Effector memory CD4-positive, alpha-beta T cell (primary cell): ENCODE measurements at regions not wholly inside any gene's neighbourhood (a gene's known extent, or its start where the extent isn't known, plus 50 kb on each side); places are given as distances from the start of the nearest gene placed in this dataset.
"Not testable (repeated sequence)": the region's sequence is repeated elsewhere in the genome, so short reads cannot be mapped to it uniquely, and the experiment has no call there.

Source experiments
- DNase-seq, 3 donors: peaks; one replicate each; pipeline ENCODE4 v3.0.0-alpha.2; 2020
- H3K27ac ChIP-seq: 2 replicates; pipeline ENCODE4 v1.7.0; 2013; ENCODE audit warnings: mild to moderate bottlenecking, low read length, moderate library complexity; ENCODE audit not compliant: insufficient read depth, poor library complexity, severe bottlenecking
- H3K27me3 ChIP-seq: replicated peaks from 2 replicates; pipeline ENCODE4 v1.7.0; 2013; ENCODE audit warnings: mild to moderate bottlenecking, low read length; ENCODE audit not compliant: insufficient read depth, control insufficient read depth, poor library complexity, severe bottlenecking
- H3K36me3 ChIP-seq: 2 replicates; pipeline ENCODE4 v1.7.0; 2013; ENCODE audit warnings: mild to moderate bottlenecking, low read length, moderate library complexity; ENCODE audit not compliant: control insufficient read depth, insufficient read depth
- H3K4me1 ChIP-seq: 2 replicates; pipeline ENCODE4 v1.7.0; 2013; ENCODE audit warnings: low read length, mild to moderate bottlenecking; ENCODE audit not compliant: control insufficient read depth, insufficient read depth, poor library complexity, severe bottlenecking
- H3K4me3 ChIP-seq: 2 replicates; pipeline ENCODE4 v1.7.0; 2013; ENCODE audit warnings: low read length, low read depth, mild to moderate bottlenecking; ENCODE audit not compliant: insufficient read depth, poor library complexity, severe bottlenecking
- H3K9me3 ChIP-seq: 2 replicates; pipeline ENCODE4 v1.7.0; 2013; ENCODE audit warnings: mild to moderate bottlenecking, low read length, moderate library complexity; ENCODE audit not compliant: control insufficient read depth

DNA sequence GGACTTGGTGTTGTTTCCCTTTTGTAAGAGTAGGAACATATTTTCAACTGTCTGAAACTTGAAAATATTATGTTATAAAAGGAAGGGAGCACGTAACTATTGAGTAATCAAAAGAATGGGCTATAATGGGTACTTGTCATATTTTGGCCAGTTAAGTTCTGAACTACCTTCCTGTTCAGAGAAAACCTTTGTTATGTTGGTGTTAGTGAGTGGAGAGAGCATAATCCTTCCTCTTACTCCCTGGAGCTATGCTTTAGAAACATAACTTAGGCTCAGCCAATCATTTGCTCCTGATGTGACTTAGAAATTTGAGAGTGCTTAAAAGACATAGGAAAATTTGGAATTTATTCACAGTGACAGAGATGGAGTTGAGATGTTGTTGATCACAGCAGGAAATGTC is 482.5 kb upstream of the SPRY2 start:
- H3K27me3 ChIP-seq = no peaks in the 10 kb centered on the region
- DNase-seq = no peak
- H3K36me3 ChIP-seq = no peaks in the 10 kb centered on the region
- no peaks in the 10 kb centered on the region for H3K4me1 ChIP-seq
- H3K4me3 ChIP-seq = no peak overlapping the region
- no peaks in the 10 kb centered on the region for H3K9me3 ChIP-seq
- H3K27ac ChIP-seq = no peak overlapping the region

DNA sequence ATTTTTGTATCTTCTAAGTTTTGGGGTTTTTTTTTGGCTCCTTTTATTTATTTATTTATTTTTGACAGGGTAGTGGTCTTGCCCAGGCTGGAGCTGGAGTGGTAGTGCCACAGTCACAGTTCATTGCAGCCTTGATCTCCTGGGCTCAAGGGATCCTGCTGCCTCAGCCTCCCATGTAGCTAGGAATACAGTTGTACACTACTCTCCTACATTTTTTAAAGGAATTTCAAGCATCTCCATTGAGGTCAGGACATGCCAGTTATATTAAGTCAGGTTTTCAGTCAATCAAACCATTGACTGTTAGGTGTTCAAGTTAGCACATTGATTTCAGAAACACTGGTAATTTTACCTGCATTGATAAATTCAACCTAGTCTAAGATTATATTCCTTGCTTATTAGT is 480.5 kb upstream of the SPRY2 start:
- no peaks in the 10 kb centered on the region for H3K36me3 ChIP-seq

DNA sequence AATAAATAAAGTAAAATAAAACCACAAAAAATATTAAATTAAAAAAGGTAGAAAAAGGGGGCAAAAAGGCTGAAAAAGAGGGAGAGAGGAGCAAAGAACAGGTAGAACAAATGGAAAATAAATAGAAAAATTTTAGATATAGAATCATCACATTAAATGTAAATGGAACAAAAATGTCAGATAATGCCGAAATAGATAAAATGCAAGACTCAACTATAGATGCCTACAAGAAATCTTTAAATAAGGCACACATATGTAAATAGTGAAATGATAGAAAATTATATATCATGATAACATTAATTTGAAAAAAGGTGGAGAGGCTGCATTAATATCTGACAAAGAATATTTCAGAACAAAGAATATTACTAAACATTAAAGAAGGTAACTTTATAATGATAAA is 477.1 kb upstream of the SPRY2 start:
- no peaks in the 10 kb centered on the region for H3K27me3 ChIP-seq
- H3K9me3 ChIP-seq = no peaks in the 10 kb centered on the region
- no peak overlapping the region for H3K27ac ChIP-seq
- H3K36me3 ChIP-seq = no peaks in the 10 kb centered on the region
- no peak for DNase-seq
- H3K4me1 ChIP-seq = no peaks in the 10 kb centered on the region
- H3K4me3 ChIP-seq = no peak overlapping the region

More for the DNA sequence above, 480.5 kb upstream of the SPRY2 start:
- no peak for DNase-seq
- no peaks in the 10 kb centered on the region for H3K9me3 ChIP-seq
- H3K27ac ChIP-seq = no peak overlapping the region
- H3K4me1 ChIP-seq = no peaks in the 10 kb centered on the region
- no peaks in the 10 kb centered on the region for H3K27me3 ChIP-seq
- H3K4me3 ChIP-seq = no peak overlapping the region

DNA sequence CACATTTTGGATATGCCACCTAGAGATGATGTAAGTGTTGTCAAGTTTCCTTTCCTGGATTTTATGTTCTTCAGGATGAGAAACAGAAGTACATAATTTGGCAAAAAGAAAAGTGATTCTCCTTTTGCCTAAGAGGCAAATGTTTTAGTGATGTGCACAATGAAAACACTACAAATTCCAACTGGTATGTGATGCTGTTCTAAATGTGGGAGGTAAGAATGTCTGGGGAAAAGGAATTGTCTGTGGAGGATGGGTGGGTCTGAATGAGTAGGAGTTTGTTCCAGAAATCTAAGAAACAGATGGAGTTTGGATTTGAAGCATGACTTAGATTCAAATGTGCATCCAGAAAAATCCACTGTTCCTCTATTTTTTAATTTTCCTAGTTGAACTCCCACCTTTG is 473.6 kb upstream of the SPRY2 start:
- Histone ChIP-seq H3K9me3 (no peaks in the 10 kb centered on the region), H3K36me3 (no peaks in the 10 kb centered on the region), H3K4me3 (no peak overlapping the region), H3K27me3 (no peaks in the 10 kb centered on the region), H3K4me1 (no peaks in the 10 kb centered on the region), H3K27ac (no peak overlapping the region)
- DNase-seq = no peak

DNA sequence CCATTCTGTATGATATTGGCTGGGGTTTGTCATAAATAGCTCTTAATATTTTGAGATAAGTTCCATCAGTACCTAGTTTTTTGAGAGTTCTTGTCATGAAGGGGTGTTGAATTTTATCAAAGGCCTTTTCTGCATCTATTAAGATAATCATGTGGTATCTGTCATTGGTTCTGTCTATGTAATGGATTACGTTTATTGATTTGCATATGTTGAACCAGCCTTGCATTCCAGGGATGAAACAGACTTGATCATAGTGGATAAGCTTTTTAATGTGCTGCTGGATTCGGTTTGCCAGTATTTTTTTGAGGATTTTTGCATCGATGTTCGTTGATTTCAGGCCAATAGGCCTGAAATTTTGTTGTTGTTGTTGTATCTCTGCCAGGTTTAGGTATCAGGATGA is 469.4 kb upstream of the SPRY2 start:
- DNase-seq = not testable (repeated sequence)

DNA sequence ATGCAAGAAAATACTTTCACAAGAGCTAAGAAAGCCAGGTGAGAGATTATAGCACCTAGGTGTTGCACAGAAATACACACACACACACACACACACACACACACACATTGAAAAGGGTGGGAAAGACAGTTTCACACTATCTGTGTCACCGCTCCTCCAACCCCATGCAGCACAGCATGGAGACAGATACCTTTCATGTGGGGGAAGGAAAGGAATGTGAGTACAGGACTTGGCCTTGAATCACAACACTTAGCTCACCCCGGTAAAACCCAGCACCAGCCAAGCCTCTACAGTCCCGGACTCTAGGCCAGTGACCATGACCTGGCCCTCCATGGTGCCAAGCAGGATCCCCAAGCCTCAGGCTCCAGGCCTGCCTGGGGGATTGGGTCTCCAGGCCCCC is 462.0 kb upstream of the SPRY2 start:
- H3K36me3 ChIP-seq = no peaks in the 10 kb centered on the region
- H3K27me3 ChIP-seq = no peaks in the 10 kb centered on the region
- no peak for DNase-seq
- no peaks in the 10 kb centered on the region for H3K4me1 ChIP-seq
- H3K4me3 ChIP-seq = no peak overlapping the region
- no peak overlapping the region for H3K27ac ChIP-seq
- no peaks in the 10 kb centered on the region for H3K9me3 ChIP-seq

More for the DNA sequence above, 469.4 kb upstream of the SPRY2 start:
- not testable (repeated sequence) for H3K27me3 ChIP-seq, H3K36me3 ChIP-seq, H3K9me3 ChIP-seq, H3K4me1 ChIP-seq, H3K4me3 ChIP-seq, H3K27ac ChIP-seq

DNA sequence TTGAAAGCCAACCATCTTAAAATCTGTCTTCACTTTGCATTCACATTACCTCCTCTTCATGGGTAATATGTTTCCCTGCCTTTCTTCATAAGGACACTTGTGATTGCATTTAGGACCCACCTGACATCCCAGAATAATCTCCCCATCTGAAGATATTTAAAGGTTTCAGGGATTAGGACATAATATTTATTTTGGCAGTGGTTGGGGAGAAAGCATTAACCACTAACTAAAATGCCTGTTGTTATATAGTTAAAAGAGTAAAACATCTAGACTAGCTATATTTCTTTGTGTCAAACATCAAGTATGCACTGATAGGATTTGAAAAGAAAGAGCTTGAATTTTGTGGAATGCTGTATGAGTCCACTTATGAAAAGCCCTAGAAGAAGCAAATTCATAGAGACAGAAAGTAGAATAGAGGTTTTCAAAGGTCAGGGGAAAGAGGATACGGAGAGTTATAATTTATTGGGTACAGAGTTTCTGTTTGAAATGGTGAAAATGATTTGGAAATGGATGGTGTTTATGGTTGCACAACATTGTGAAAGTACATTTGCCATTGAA is 457.7 kb upstream of the SPRY2 start:
- Histone ChIP-seq H3K4me1 (no peaks in the 10 kb centered on the region), H3K27ac (no peak overlapping the region), H3K36me3 (no peaks in the 10 kb centered on the region), H3K4me3 (no peak overlapping the region), H3K27me3 (no peaks in the 10 kb centered on the region), H3K9me3 (no peaks in the 10 kb centered on the region)
- no peak for DNase-seq

DNA sequence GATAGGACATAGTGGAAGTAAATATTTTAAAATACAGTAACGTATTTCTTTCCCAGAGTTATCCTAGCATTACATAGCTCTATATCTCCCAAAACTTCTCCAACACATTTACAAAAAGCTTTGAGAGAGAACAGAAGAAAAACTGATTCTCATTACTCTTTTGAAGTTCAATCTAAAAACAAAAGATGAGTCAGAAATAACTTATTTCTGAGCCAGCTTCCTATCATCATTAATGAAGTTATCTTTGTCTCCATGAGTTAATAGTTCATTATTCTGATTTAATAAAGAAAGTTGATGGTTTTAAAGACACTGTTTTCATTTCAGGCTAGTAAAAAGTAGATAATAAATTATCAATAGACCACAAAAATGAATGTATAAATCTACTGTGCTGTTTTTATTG is 446.7 kb upstream of the SPRY2 start:
- Histone ChIP-seq H3K4me3 (no peak overlapping the region), H3K27ac (no peak overlapping the region), H3K36me3 (no peaks in the 10 kb centered on the region), H3K9me3 (no peaks in the 10 kb centered on the region), H3K4me1 (no peaks in the 10 kb centered on the region), H3K27me3 (no peaks in the 10 kb centered on the region)
- DNase-seq = no peak

DNA sequence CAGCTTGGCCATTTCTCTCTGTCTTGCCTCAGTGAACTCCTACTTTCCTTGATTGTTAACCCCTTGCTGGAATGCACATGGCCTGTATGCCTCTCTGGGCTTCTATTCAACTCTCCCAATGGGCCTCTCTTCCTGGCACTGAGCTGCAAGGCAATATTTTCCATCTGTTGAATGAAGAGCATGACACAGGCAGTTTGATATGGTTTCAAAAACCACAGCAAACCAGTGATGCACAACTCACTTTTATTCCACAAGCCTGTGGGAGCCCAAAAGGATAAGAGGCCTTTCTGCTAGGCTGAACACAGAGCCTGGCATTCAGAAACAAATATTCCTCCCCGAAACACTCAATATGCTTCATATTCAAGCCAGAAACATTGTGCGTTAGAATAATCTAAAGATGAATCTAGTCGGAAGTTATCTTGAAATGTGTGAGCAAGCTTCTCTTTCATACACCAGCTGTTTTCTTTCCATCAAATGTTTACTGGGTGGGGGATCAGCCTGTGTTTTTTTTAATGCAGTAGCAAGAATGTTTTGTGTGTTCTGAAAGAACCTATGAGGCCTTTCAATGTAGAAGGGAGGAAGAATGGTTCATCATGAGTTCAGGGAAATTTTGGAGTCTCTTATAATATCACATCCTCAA is 443.1 kb upstream of the SPRY2 start:
- Histone ChIP-seq H3K9me3 (no peaks in the 10 kb centered on the region), H3K27me3 (no peaks in the 10 kb centered on the region), H3K36me3 (no peaks in the 10 kb centered on the region), H3K4me3 (no peak overlapping the region), H3K27ac (no peak overlapping the region), H3K4me1 (no peaks in the 10 kb centered on the region)
- DNase-seq = no peak

DNA sequence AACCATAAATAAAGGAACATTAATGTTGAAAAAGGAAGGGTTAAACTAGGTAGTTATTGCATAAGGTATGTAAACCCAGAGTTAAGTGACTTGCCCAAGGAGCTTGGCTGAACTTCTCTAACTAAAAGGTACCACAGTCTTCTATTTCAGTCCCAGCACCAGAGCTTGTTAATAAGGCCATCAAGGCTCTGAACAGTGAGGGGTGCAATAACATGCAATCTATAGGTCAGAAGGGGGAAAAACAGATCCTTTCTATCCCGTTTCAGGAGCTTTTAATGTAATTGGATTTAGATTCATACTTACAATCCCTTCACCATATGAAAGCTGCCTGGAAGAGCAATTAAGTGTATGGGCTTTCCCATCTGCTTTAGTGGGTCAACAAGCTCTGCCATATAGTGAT is 441.5 kb upstream of the SPRY2 start:
- no peaks in the 10 kb centered on the region for H3K9me3 ChIP-seq
- no peaks in the 10 kb centered on the region for H3K4me1 ChIP-seq
- H3K4me3 ChIP-seq = no peak overlapping the region
- H3K27ac ChIP-seq = no peak overlapping the region
- no peaks in the 10 kb centered on the region for H3K27me3 ChIP-seq
- H3K36me3 ChIP-seq = no peaks in the 10 kb centered on the region
- DNase-seq = no peak
